ENCODE measurements at regions not wholly inside any gene's neighbourhood (a gene's known extent, or its start where the extent isn't known, plus 50 kb on each side); places are given as distances from the start of the nearest gene placed in this dataset.

GRCh38 chr9:84583866-84584265, 85.7 kb upstream of the NTRK2 start:
- no peak for DNase-seq (ENCODE audit: low read depth, low spot score)

- no peak for DNase-seq (ENCODE audit: low read depth, low spot score)
These were observed 82.9 kb upstream of the NTRK2 start for GRCh38 chr9:84586662-84587061.

GRCh38 chr9:84587153-84587552, 82.4 kb upstream of the NTRK2 start:
- no peak for DNase-seq (ENCODE audit: low read depth, low spot score)

- no peak for DNase-seq (ENCODE audit: low read depth, low spot score)
These were observed 80.0 kb upstream of the NTRK2 start for GRCh38 chr9:84589542-84589941.

- no peak for DNase-seq (ENCODE audit: low read depth, low spot score)
These were observed 78.8 kb upstream of the NTRK2 start for GRCh38 chr9:84590706-84591105.

- no peak for DNase-seq (ENCODE audit: low read depth, low spot score)
These were observed 76.6 kb upstream of the NTRK2 start for GRCh38 chr9:84592918-84593317.

- DNase-seq (ENCODE audit: low read depth, low spot score) = no peak
These were observed 76.2 kb upstream of the NTRK2 start for GRCh38 chr9:84593352-84593751.

- no peak for DNase-seq (ENCODE audit: low read depth, low spot score)
These were observed 72.4 kb upstream of the NTRK2 start for GRCh38 chr9:84597131-84597530.

GRCh38 chr9:84598921-84599636, 70.5 kb upstream of the NTRK2 start:
- no peak for DNase-seq (ENCODE audit: low read depth, low spot score)

- DNase-seq (ENCODE audit: low read depth, low spot score) = peak; percentile 40
These were observed 68.8 kb upstream of the NTRK2 start for GRCh38 chr9:84600739-84601138.

GRCh38 chr9:84604223-84604622, 65.3 kb upstream of the NTRK2 start:
- DNase-seq (ENCODE audit: low read depth, low spot score) = no peak

GRCh38 chr9:84609779-84610178, 59.8 kb upstream of the NTRK2 start:
- no peak for DNase-seq (ENCODE audit: low read depth, low spot score)

- DNase-seq (ENCODE audit: low read depth, low spot score) = no peak
These were observed 56.1 kb upstream of the NTRK2 start for GRCh38 chr9:84613431-84613830.

GRCh38 chr9:84615544-84615943, 54.0 kb upstream of the NTRK2 start:
- no peak for DNase-seq (ENCODE audit: low read depth, low spot score)

- DNase-seq (ENCODE audit: low read depth, low spot score) = no peak
These were observed 52.0 kb upstream of the NTRK2 start for GRCh38 chr9:84617411-84618029.
